HepG2 (cell line): ENCODE measurements at regions not wholly inside any gene's neighbourhood (a gene's known extent, or its start where the extent isn't known, plus 50 kb on each side); places are given as distances from the start of the nearest gene placed in this dataset.
A peak's percentile ranks its signal among the peaks of the same experiment; 100 is the strongest.

ENCODE experiments used
- ARID2 ChIP-seq: sonication (generic); formaldehyde crosslinking; IDR thresholded peaks from 2 replicates; pipeline ENCODE4 v1.8.1; 2022; ENCODE audit warnings: mild to moderate bottlenecking, missing genetic modification reagents, borderline replicate concordance
- GABPA ChIP-seq, 2 experiments: IDR thresholded peaks; 2 replicates each; pipeline ENCODE4 v1.6.1; 2011 to 2016; ENCODE audit warnings: low read depth in 2 of 2, low read length in 1 of 2, missing biosample characterization in 1 of 2, missing genetic modification characterization in 1 of 2
- NFAT5 ChIP-seq: sonication (generic); formaldehyde crosslinking; IDR thresholded peaks from 2 replicates; pipeline ENCODE4 v1.4.0; 2020; ENCODE audit warnings: missing genetic modification reagents
- RFX1 ChIP-seq: fragments of 450-650 bp; IDR thresholded peaks from 2 replicates; pipeline ENCODE4 v1.6.1; 2017
- RFX5 ChIP-seq: IDR thresholded peaks from 2 replicates; pipeline ENCODE4 v1.6.1; 2011; ENCODE audit warnings: low read depth, low read length, improper control_type of control experiment
- STAT6 ChIP-seq: sonication (generic); formaldehyde crosslinking; IDR thresholded peaks from 2 replicates; pipeline ENCODE4 v1.4.0; 2020; ENCODE audit warnings: missing genetic modification reagents, mild to moderate bottlenecking, borderline replicate concordance
- UBTF ChIP-seq: sonication (generic); formaldehyde crosslinking; IDR thresholded peaks from 2 replicates; pipeline ENCODE4 v1.4.0; 2020; ENCODE audit warnings: mild to moderate bottlenecking, missing genetic modification reagents
- USF2 ChIP-seq, 2 experiments: sonication (generic) in 1 of 2; formaldehyde crosslinking in 1 of 2; IDR thresholded peaks; 2 replicates each; pipeline versions ENCODE4 v1.5.1 to v1.6.1; 2011 to 2020; ENCODE audit warnings: borderline replicate concordance in 1 of 2, low read depth in 1 of 2, low read length in 1 of 2, mild to moderate bottlenecking in 1 of 2, missing genetic modification reagents in 1 of 2, moderate library complexity in 1 of 2
- ZFX ChIP-seq: sonication (generic); formaldehyde crosslinking; IDR thresholded peaks from 2 replicates; pipeline ENCODE4 v1.4.0; 2020; ENCODE audit warnings: mild to moderate bottlenecking, low read depth, missing genetic modification reagents, moderate library complexity
- ZNF180 ChIP-seq: sonication (generic); formaldehyde crosslinking; IDR thresholded peaks from 2 replicates; pipeline ENCODE4 v1.4.0; 2020; ENCODE audit warnings: low read depth, missing genetic modification reagents, borderline replicate concordance
- ZNF577 ChIP-seq: sonication (generic); formaldehyde crosslinking; IDR thresholded peaks from 2 replicates; pipeline ENCODE4 v1.4.0; 2020; ENCODE audit warnings: mild to moderate bottlenecking, low read depth, missing genetic modification reagents, borderline replicate concordance
- ZSCAN9 ChIP-seq: IDR thresholded peaks from 2 replicates; pipeline ENCODE4 v1.6.1; 2016; ENCODE audit warnings: borderline replicate concordance
- TF ChIP-seq, protein P1 (sequence below): sonication (generic); formaldehyde crosslinking; conservative IDR thresholded peaks from 2 replicates; pipeline ENCODE4 v1.4.0; 2020; ENCODE audit warnings: missing genetic modification reagents

- peak; percentile 91 for TF ChIP-seq USF2 (IDR thresholded peaks at IDR 0.05; ENCODE audit: low read depth, low read length)
- peak; percentile 85; the same call in 1 of the 2 replicates for TF ChIP-seq USF2 (CRISPR knock-in tag; IDR thresholded peaks at IDR 0.05; ENCODE audit: borderline replicate concordance)
- TF ChIP-seq RFX1, result no peak
- TF ChIP-seq STAT6 (CRISPR knock-in tag), result no peak
- TF ChIP-seq NFAT5 (CRISPR knock-in tag), result no peak
- peak; percentile 84 for TF ChIP-seq ZSCAN9 (CRISPR knock-in tag)
- TF ChIP-seq ZNF577, result no peak
- TF ChIP-seq ZNF180, result no peak
- TF ChIP-seq ZFX (CRISPR knock-in tag), result peak; percentile 60; the same call in 1 of the 2 replicates
- no peak for TF ChIP-seq GABPA (IDR thresholded peaks at IDR 0.05; ENCODE audit: low read depth, low read length)
- TF ChIP-seq GABPA (CRISPR knock-in tag; IDR thresholded peaks at IDR 0.05; ENCODE audit: low read depth), result peak; percentile 24; the same call in 1 of the 2 replicates
- peak; percentile 61 for TF ChIP-seq UBTF
- no peak for TF ChIP-seq RFX5
- peak; percentile 63; the same call in 1 of the 2 replicates for TF ChIP-seq ARID2 (CRISPR knock-in tag)
- TF ChIP-seq, protein P1, sequence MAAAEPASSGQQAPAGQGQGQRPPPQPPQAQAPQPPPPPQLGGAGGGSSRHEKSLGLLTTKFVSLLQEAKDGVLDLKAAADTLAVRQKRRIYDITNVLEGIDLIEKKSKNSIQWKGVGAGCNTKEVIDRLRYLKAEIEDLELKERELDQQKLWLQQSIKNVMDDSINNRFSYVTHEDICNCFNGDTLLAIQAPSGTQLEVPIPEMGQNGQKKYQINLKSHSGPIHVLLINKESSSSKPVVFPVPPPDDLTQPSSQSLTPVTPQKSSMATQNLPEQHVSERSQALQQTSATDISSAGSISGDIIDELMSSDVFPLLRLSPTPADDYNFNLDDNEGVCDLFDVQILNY (CRISPR knock-in tag), result 0 out of 2 replicates have a peak, but pooled peaks have one; percentile 48
Measured at GRCh38 chr12:132426349-132427173, 63.4 kb upstream of the FBRSL1 start (continued).
